ENCODE measurements at regions not wholly inside any gene's neighbourhood (a gene's known extent, or its start where the extent isn't known, plus 50 kb on each side); places are given as distances from the start of the nearest gene placed in this dataset.

- DNase-seq (ENCODE audit: low spot score in 2 of 2): no peak
- Histone ChIP-seq H3K27me3 (no peaks in the 10 kb centered on the region), H3K27ac (no peak overlapping the region), H3K4me3 (no peak overlapping the region), H3K4me1 (peaks cover 0 to 4% (median 0%) of the 10 kb centered on the region in 4 donors), H3K36me3 (no peaks in the 10 kb centered on the region), H3K9me3 (no peaks in the 10 kb centered on the region)
- TF ChIP-seq CTCF (IDR thresholded peaks at IDR 0.05) (no peak), EP300 (IDR thresholded peaks at IDR 0.05) (no peak), POLR2A (IDR thresholded peaks at IDR 0.05) (no peak)
- 33 to 36% methylated on average over 4 of the region's 4 CpGs for WGBS, 2 donors
These were observed 104.6 kb upstream of the MAN2A1 start for GRCh38 chr5:109584986-109585599.

GRCh38 chr5:109580225-109580624 lies 109.5 kb upstream of the MAN2A1 start:
- no peak for TF ChIP-seq CTCF (IDR thresholded peaks at IDR 0.05)
- TF ChIP-seq EP300 (IDR thresholded peaks at IDR 0.05): no peak
- no peak for TF ChIP-seq POLR2A (IDR thresholded peaks at IDR 0.05)
- no peaks in the 10 kb centered on the region for H3K9me3 ChIP-seq
- H3K4me3 ChIP-seq: no peak overlapping the region
- peaks cover 0 to 4% (median 0%) of the 10 kb centered on the region in 4 donors for H3K4me1 ChIP-seq
- no peaks in the 10 kb centered on the region for H3K27me3 ChIP-seq
- no peak overlapping the region for H3K27ac ChIP-seq
- 63 to 69% methylated on average over 3 of the region's 3 CpGs for WGBS, 2 donors
- no peak for DNase-seq (ENCODE audit: low spot score in 2 of 2)
- H3K36me3 ChIP-seq: no peaks in the 10 kb centered on the region

- H3K27me3 ChIP-seq: no peaks in the 10 kb centered on the region
- 90 to 92% methylated on average over 2 of the region's 2 CpGs for WGBS, 2 donors
- no peak for DNase-seq (ENCODE audit: low spot score in 2 of 2)
- TF ChIP-seq EP300 (IDR thresholded peaks at IDR 0.05): no peak
- TF ChIP-seq CTCF (IDR thresholded peaks at IDR 0.05): no peak
- no peak for TF ChIP-seq POLR2A (IDR thresholded peaks at IDR 0.05)
- no peak overlapping the region for H3K27ac ChIP-seq
- H3K36me3 ChIP-seq: no peaks in the 10 kb centered on the region
- no peak overlapping the region for H3K4me3 ChIP-seq
- no peaks in the 10 kb centered on the region for H3K4me1 ChIP-seq
- H3K9me3 ChIP-seq: no peaks in the 10 kb centered on the region
These were observed 114.2 kb upstream of the MAN2A1 start for GRCh38 chr5:109575506-109575905.

GRCh38 chr5:109574985-109575384 lies 114.7 kb upstream of the MAN2A1 start:
- Histone ChIP-seq H3K27me3 (no peaks in the 10 kb centered on the region), H3K4me3 (no peak overlapping the region), H3K4me1 (no peaks in the 10 kb centered on the region), H3K36me3 (no peaks in the 10 kb centered on the region), H3K9me3 (no peaks in the 10 kb centered on the region), H3K27ac (no peak overlapping the region)
- TF ChIP-seq EP300 (IDR thresholded peaks at IDR 0.05) (no peak), POLR2A (IDR thresholded peaks at IDR 0.05) (no peak), CTCF (IDR thresholded peaks at IDR 0.05) (no peak)
- no peak for DNase-seq (ENCODE audit: low spot score in 2 of 2)

GRCh38 chr5:109573766-109574165 lies 116.0 kb upstream of the MAN2A1 start:
- Histone ChIP-seq H3K36me3 (no peaks in the 10 kb centered on the region), H3K27me3 (no peaks in the 10 kb centered on the region), H3K27ac (no peak overlapping the region), H3K4me1 (no peaks in the 10 kb centered on the region), H3K9me3 (no peaks in the 10 kb centered on the region), H3K4me3 (no peak overlapping the region)
- TF ChIP-seq EP300 (IDR thresholded peaks at IDR 0.05) (no peak), POLR2A (IDR thresholded peaks at IDR 0.05) (no peak), CTCF (IDR thresholded peaks at IDR 0.05) (no peak)
- WGBS, 2 donors: 81 to 86% methylated on average over 3 of the region's 3 CpGs
- DNase-seq (ENCODE audit: low spot score in 2 of 2): no peak
